Endothelial cell of umbilical vein (primary cell): ENCODE measurements at regions not wholly inside any gene's neighbourhood (a gene's known extent, or its start where the extent isn't known, plus 50 kb on each side); places are given as distances from the start of the nearest gene placed in this dataset.

Experiments
- BruUV-seq: library from RNA; stranded (reverse); fragments of 400-500 nt; replicated peaks from 2 replicates; lab custom pipeline; 2021; lab: Mats Ljungman, UMichigan
- CTCF ChIA-PET: fragments of 300-600, 350-600 bp; sonication (Branson Sonifier 250); formaldehyde crosslinking; loops from one replicate; lab custom pipeline; 2021; ENCODE audit warnings: antibody characterized with exemption, inconsistent platforms; lab: Charles Lee
- POLR2A ChIA-PET: fragments of 300-600, 350-600 bp; sonication (Branson Sonifier 250); formaldehyde crosslinking; loops from one replicate; lab custom pipeline; 2021; ENCODE audit warnings: antibody characterized with exemption, inconsistent platforms; lab: Charles Lee
- DNase-seq: peaks from one replicate; pipeline ENCODE4 v3.0.0-alpha.2; 2011; ENCODE audit warnings: low read depth, low spot score
- FAIRE-seq: peaks from 2 replicates; lab custom pipeline; 2011; peaks lifted over from hg19 to GRCh38; lab: Jason Lieb, UNC
- H2AFZ ChIP-seq: 2 replicates; pipeline ENCODE4 v1.6.0; 2012; ENCODE audit warnings: low read depth, low read length, control low read depth, inconsistent platforms
- H3K27ac ChIP-seq: 2 replicates; pipeline ENCODE4 v1.5.1; 2011; ENCODE audit warnings: low read depth, mild to moderate bottlenecking, control low read depth, low read length, moderate library complexity; ENCODE audit not compliant: insufficient read depth
- H3K27me3 ChIP-seq, 2 experiments: 2 replicates each; pipeline versions ENCODE4 v1.6.0 to v1.6.1; 2011; ENCODE audit warnings: low read length in 2 of 2, mixed read lengths in 1 of 2; ENCODE audit not compliant: control insufficient read depth in 2 of 2, insufficient read depth in 2 of 2
- H3K36me3 ChIP-seq, 2 experiments: 2 replicates in 1 of 2; 3 replicates in 1 of 2; pipeline ENCODE4 v1.5.1; 2011; ENCODE audit warnings: low read length in 2 of 2, mild to moderate bottlenecking in 1 of 2, moderate library complexity in 1 of 2; ENCODE audit not compliant: control insufficient read depth in 2 of 2, insufficient read depth in 2 of 2; ENCODE audit errors: extremely low read depth in 1 of 2
- H3K4me1 ChIP-seq: 3 replicates; pipeline ENCODE4 v1.5.1; 2011; ENCODE audit warnings: mild to moderate bottlenecking, low read length; ENCODE audit not compliant: control insufficient read depth, insufficient read depth; ENCODE audit errors: extremely low read depth
- H3K4me2 ChIP-seq: 2 replicates; pipeline ENCODE4 v1.6.1; 2011; ENCODE audit warnings: low read length, control low read depth, mixed read lengths; ENCODE audit not compliant: insufficient read depth
- H3K4me3 ChIP-seq, 3 experiments: fragments of 200-600 bp in 1 of 3; sonication (generic), shearing (Covaris generic) in 1 of 3; replicated peaks in 1 of 3; 2 replicates each; pipeline ENCODE4 v1.5.1; 2011 to 2016; ENCODE audit warnings: control low read depth in 3 of 3, low read length in 3 of 3, mild to moderate bottlenecking in 2 of 3, inconsistent platforms in 1 of 3, low read depth in 1 of 3, moderate library complexity in 1 of 3; ENCODE audit not compliant: insufficient read depth in 1 of 3
- H3K79me2 ChIP-seq: 2 replicates; pipeline ENCODE4 v1.6.0; 2012; ENCODE audit warnings: low read length, inconsistent platforms; ENCODE audit not compliant: control insufficient read depth, insufficient read depth
- H3K9ac ChIP-seq: replicated peaks from 2 replicates; pipeline ENCODE3; 2011; ENCODE audit warnings: low read length, control low read depth; ENCODE audit not compliant: insufficient read depth; ENCODE audit errors: extremely low read depth
- H3K9me1 ChIP-seq: replicated peaks from 3 replicates; pipeline ENCODE4 v1.6.0; 2011; ENCODE audit warnings: mild to moderate bottlenecking, low read length; ENCODE audit not compliant: control insufficient read depth, insufficient read depth; ENCODE audit errors: extremely low read depth
- H3K9me3 ChIP-seq: replicated peaks from 2 replicates; pipeline ENCODE4 v1.5.1; 2012; ENCODE audit warnings: low read length, inconsistent platforms; ENCODE audit not compliant: control insufficient read depth, insufficient read depth
- H4K20me1 ChIP-seq: replicated peaks from 2 replicates; pipeline ENCODE3; 2011; ENCODE audit warnings: mild to moderate bottlenecking, low read length; ENCODE audit not compliant: control insufficient read depth, insufficient read depth; ENCODE audit errors: extremely low read depth
- CTCF ChIP-seq, 2 donors: IDR thresholded peaks; 1 replicate in 1 of 2; 2 replicates in 1 of 2; pipeline ENCODE4 v1.5.1; 2011; ENCODE audit warnings: low read length in 2 of 2, mild to moderate bottlenecking in 2 of 2, moderate library complexity in 2 of 2, control low read depth in 1 of 2, inconsistent platforms in 1 of 2, low read depth in 1 of 2; ENCODE audit not compliant: insufficient read depth in 1 of 2; ENCODE audit errors: extremely low read depth in 1 of 2
- EZH2 ChIP-seq: IDR thresholded peaks from 2 replicates; pipeline ENCODE4 v1.6.1; 2012; ENCODE audit warnings: borderline replicate concordance, low read depth, mild to moderate bottlenecking, moderate library complexity, low read length, inconsistent platforms; ENCODE audit not compliant: severe bottlenecking
- FOS ChIP-seq: IDR thresholded peaks from 2 replicates; pipeline ENCODE4 v1.6.1; 2011; ENCODE audit warnings: mild to moderate bottlenecking, low read length, moderate library complexity, borderline replicate concordance; ENCODE audit not compliant: insufficient read depth
- GATA2 ChIP-seq: IDR thresholded peaks from 2 replicates; pipeline ENCODE4 v1.7.0; 2011; ENCODE audit warnings: low read depth, mild to moderate bottlenecking, moderate library complexity, mixed read lengths, low read length; ENCODE audit not compliant: insufficient read length, insufficient read depth
- JUN ChIP-seq: IDR thresholded peaks from 2 replicates; pipeline ENCODE4 v1.6.1; 2011; ENCODE audit warnings: borderline replicate concordance, low read depth; ENCODE audit not compliant: insufficient read length, insufficient read depth
- MAX ChIP-seq: IDR thresholded peaks from 2 replicates; pipeline ENCODE4 v1.6.1; 2011; ENCODE audit not compliant: insufficient read depth, insufficient read length
- MYC ChIP-seq: IDR thresholded peaks from one replicate; pipeline ENCODE4 v1.6.1; 2011; ENCODE audit warnings: mild to moderate bottlenecking, low read depth, low read length
- POLR2A ChIP-seq: IDR thresholded peaks from 2 replicates; pipeline ENCODE4 v1.6.1; 2012; ENCODE audit warnings: low read depth, mild to moderate bottlenecking, control low read depth, low read length
- POLR2AphosphoS5 ChIP-seq: IDR thresholded peaks from 2 replicates; pipeline ENCODE4 v1.6.1; 2012; ENCODE audit warnings: low read depth, mild to moderate bottlenecking, control low read depth, low read length, moderate library complexity; ENCODE audit not compliant: insufficient read depth
- dilution Hi-C: fragments of 300-500 bp; cut with MboI; formaldehyde crosslinking; loops from one replicate; pipeline ENCODE4 v1.15.0; 2019; ENCODE audit warnings: low sequenced_read_pairs; ENCODE audit not compliant: extremely low pct_ligation_motif_present
- intact Hi-C: fragments of 100-400 bp; cut with micrococcal nuclease; formaldehyde crosslinking; loops from one replicate; pipeline ENCODE4 v1.10.0; 2022

DNA sequence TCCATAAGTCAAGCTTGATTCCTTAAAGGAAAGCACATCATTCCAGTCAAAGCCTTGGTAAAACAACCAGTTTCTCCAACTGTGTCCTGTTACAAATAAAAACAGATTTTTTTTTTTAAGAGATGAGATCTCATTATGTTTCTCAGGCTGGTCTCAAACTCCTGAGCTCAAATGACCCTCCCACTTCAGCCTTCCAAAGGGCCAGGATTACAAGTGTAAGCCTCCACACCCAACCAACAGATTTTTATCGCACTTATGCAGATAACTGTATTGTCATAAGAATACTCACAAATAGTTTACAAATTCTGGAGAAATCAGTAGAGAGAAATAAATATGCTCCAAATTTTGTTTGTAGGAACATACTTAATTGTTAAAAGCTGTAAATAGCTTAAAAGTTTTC lies 56.2 kb upstream of the SLC2A13 start:
- Histone ChIP-seq H3K9ac (no peak overlapping the region), H3K9me3 (no peaks in the 10 kb centered on the region), H3K36me3 (no peaks in the 10 kb centered on the region), H3K79me2 (no peaks in the 10 kb centered on the region), H3K4me3 (no peak overlapping the region), H3K27me3 (no peaks in the 10 kb centered on the region), H3K4me1 (no peaks in the 10 kb centered on the region), H3K4me2 (no peak overlapping the region), H3K27ac (no peak overlapping the region), H4K20me1 (no peaks in the 10 kb centered on the region), H3K9me1 (no peaks in the 10 kb centered on the region), H2AFZ (no peak overlapping the region)
- DNase-seq (no peak), FAIRE-seq (no peak)
- dilution Hi-C loops (no loop called here), intact Hi-C loops (no loop called here)
- BruUV-seq = no TSS peak
- ChIA-PET POLR2A (no interaction called here), CTCF (interaction anchor here (0.7 to 1.5 kb wide), 2 partner anchors 92 to 163 kb away, joined by 3 read pairs; no protein-coding TSS in a partner anchor)
- no peak for TF ChIP-seq EZH2
- TF ChIP-seq GATA2 = no peak
- TF ChIP-seq JUN = no peak
- TF ChIP-seq FOS = no peak
- no peak for TF ChIP-seq POLR2A
- TF ChIP-seq CTCF (IDR thresholded peaks at IDR 0.05; ENCODE audit: extremely low read depth in 1 of 2, insufficient read depth in 1 of 2, low read depth in 1 of 2, low read length in 2 of 2) = no peak
- no peak for TF ChIP-seq MYC
- no peak for TF ChIP-seq POLR2AphosphoS5
- TF ChIP-seq MAX = no peak
